H1 (cell line): ENCODE measurements at regions not wholly inside any gene's neighbourhood (a gene's known extent, or its start where the extent isn't known, plus 50 kb on each side); places are given as distances from the start of the nearest gene placed in this dataset.

ENCODE experiments used
- CTCF ChIA-PET: fragments of 300-600 bp; sonication (Branson Sonifier 250); formaldehyde crosslinking; loops from one replicate; lab custom pipeline; 2021; ENCODE audit not compliant: partially characterized antibody; lab: Charles Lee
- POLR2A ChIA-PET: fragments of 300-600 bp; sonication (Branson Sonifier 250); formaldehyde crosslinking; loops from one replicate; lab custom pipeline; 2021; ENCODE audit warnings: inconsistent platforms; ENCODE audit not compliant: partially characterized antibody; lab: Charles Lee
- DNase-seq, 2 experiments: peaks; one replicate each; pipeline versions ENCODE4 v3.0.0 to v3.0.0-alpha.2; 2010 to 2022; ENCODE audit warnings: low spot score in 2 of 2, low read depth in 1 of 2, mixed read lengths in 1 of 2
- FAIRE-seq: peaks from 2 replicates; lab custom pipeline; 2011; peaks lifted over from hg19 to GRCh38; lab: Jason Lieb, UNC
- H2AFZ ChIP-seq: 2 replicates; pipeline ENCODE4 v1.8.1; 2012; ENCODE audit warnings: low read length, inconsistent platforms
- H2AK5ac ChIP-seq: 2 replicates; pipeline ENCODE4 v1.6.1; 2013; ENCODE audit warnings: low read depth, low read length
- H2BK120ac ChIP-seq: replicated peaks from 2 replicates; pipeline ENCODE3; 2013; ENCODE audit warnings: low read depth, low read length, inconsistent platforms
- H2BK12ac ChIP-seq: 2 replicates; pipeline ENCODE4 v1.6.1; 2013; ENCODE audit warnings: low read depth, low read length
- H2BK15ac ChIP-seq: 2 replicates; pipeline ENCODE4 v1.6.1; 2013; ENCODE audit warnings: low read length
- H2BK20ac ChIP-seq: 2 replicates; pipeline ENCODE4 v1.6.1; 2013; ENCODE audit warnings: low read length
- H2BK5ac ChIP-seq: 2 replicates; pipeline ENCODE4 v1.6.1; 2013; ENCODE audit warnings: low read depth, low read length
- H3K14ac ChIP-seq: 2 replicates; pipeline ENCODE4 v1.6.1; 2013; ENCODE audit warnings: inconsistent platforms; ENCODE audit not compliant: insufficient read length
- H3K18ac ChIP-seq: 2 replicates; pipeline ENCODE4 v1.6.1; 2013; ENCODE audit warnings: low read length; ENCODE audit errors: extremely low read depth
- H3K23ac ChIP-seq: 2 replicates; pipeline ENCODE4 v1.6.1; 2013; ENCODE audit warnings: inconsistent platforms; ENCODE audit not compliant: insufficient read length
- H3K23me2 ChIP-seq: 2 replicates; pipeline ENCODE4 v1.6.1; 2013; ENCODE audit warnings: low read depth, low read length
- H3K27ac ChIP-seq: 2 replicates; pipeline ENCODE4 v1.6.1; 2011; ENCODE audit warnings: low read depth, low read length, inconsistent platforms
- H3K27me3 ChIP-seq, 4 experiments: replicated peaks in 1 of 4; 1 replicate in 1 of 4; 2 replicates in 3 of 4; pipeline versions ENCODE4 v1.6.1 to v1.8.1; 2011 to 2013; ENCODE audit warnings: low read length in 3 of 4, mild to moderate bottlenecking in 3 of 4, inconsistent platforms in 2 of 4, mixed read lengths in 2 of 4, moderate library complexity in 1 of 4; ENCODE audit not compliant: control insufficient read depth in 3 of 4, insufficient read depth in 3 of 4; ENCODE audit errors: extremely low read depth in 1 of 4
- H3K36me3 ChIP-seq, 4 experiments: 2 replicates each; pipeline versions ENCODE4 v1.6.1 to v1.8.1; 2011 to 2013; ENCODE audit warnings: mild to moderate bottlenecking in 4 of 4, low read length in 3 of 4, moderate library complexity in 2 of 4, control low read depth in 1 of 4, inconsistent platforms in 1 of 4; ENCODE audit not compliant: insufficient read depth in 4 of 4, control insufficient read depth in 2 of 4
- H3K4ac ChIP-seq: replicated peaks from 2 replicates; pipeline ENCODE3; 2013; ENCODE audit warnings: low read length, low read depth, mixed read lengths, inconsistent platforms; ENCODE audit not compliant: insufficient read length
- H3K4me1 ChIP-seq, 4 experiments: replicated peaks in 1 of 4; 1 replicate in 1 of 4; 2 replicates in 3 of 4; pipeline versions ENCODE4 v1.6.1 to v1.8.1; 2011 to 2013; ENCODE audit warnings: low read length in 3 of 4, inconsistent platforms in 2 of 4, mixed read lengths in 1 of 4; ENCODE audit not compliant: insufficient read depth in 4 of 4, control insufficient read depth in 3 of 4
- H3K4me2 ChIP-seq, 2 experiments: 2 replicates each; pipeline versions ENCODE4 v1.6.1 to v1.8.1; 2011 to 2013; ENCODE audit warnings: low read depth in 2 of 2, low read length in 2 of 2, control low read depth in 1 of 2, inconsistent platforms in 1 of 2, mild to moderate bottlenecking in 1 of 2; ENCODE audit not compliant: insufficient read depth in 1 of 2
- H3K4me3 ChIP-seq, 4 experiments: fragments of 200-600, 300-600 bp in 1 of 4; sonication (generic), shearing (Covaris generic), sonication (Bioruptor Twin) in 1 of 4; 2 replicates each; pipeline versions ENCODE4 v1.5.1 to v1.8.1; 2011 to 2016; ENCODE audit warnings: low read length in 4 of 4, low read depth in 3 of 4, control low read depth in 2 of 4, inconsistent platforms in 2 of 4, mild to moderate bottlenecking in 2 of 4, mixed read lengths in 1 of 4, moderate library complexity in 1 of 4; ENCODE audit not compliant: insufficient read depth in 2 of 4; ENCODE audit errors: extremely low read depth in 1 of 4
- H3K56ac ChIP-seq: replicated peaks from 2 replicates; pipeline ENCODE3; 2013; ENCODE audit warnings: low read depth, mild to moderate bottlenecking, mixed read lengths, low read length, inconsistent platforms; ENCODE audit not compliant: insufficient read length
- H3K79me1 ChIP-seq: 2 replicates; pipeline ENCODE4 v1.6.1; 2013; ENCODE audit warnings: low read depth, low read length, control low read depth
- H3K79me2 ChIP-seq, 2 experiments: 2 replicates each; pipeline versions ENCODE4 v1.6.1 to v1.8.1; 2012 to 2013; ENCODE audit warnings: low read length in 2 of 2, mild to moderate bottlenecking in 2 of 2, inconsistent platforms in 1 of 2; ENCODE audit not compliant: insufficient read depth in 2 of 2, control insufficient read depth in 1 of 2
- H3K9ac ChIP-seq, 4 experiments: replicated peaks in 1 of 4; 1 replicate in 1 of 4; 2 replicates in 3 of 4; pipeline versions ENCODE4 v1.6.1 to v1.8.1; 2011 to 2013; ENCODE audit warnings: low read depth in 3 of 4, low read length in 3 of 4, control low read depth in 2 of 4, mild to moderate bottlenecking in 2 of 4, moderate library complexity in 2 of 4, inconsistent platforms in 1 of 4; ENCODE audit errors: extremely low read depth in 1 of 4
- H3K9me3 ChIP-seq, 2 experiments: 2 replicates each; pipeline versions ENCODE4 v1.6.1 to v1.8.1; 2012 to 2013; ENCODE audit warnings: mild to moderate bottlenecking in 2 of 2, moderate library complexity in 2 of 2, control low read depth in 1 of 2, inconsistent platforms in 1 of 2, low read depth in 1 of 2, low read length in 1 of 2, mixed read lengths in 1 of 2; ENCODE audit not compliant: insufficient read depth in 2 of 2
- H4K20me1 ChIP-seq, 2 experiments: replicated peaks in 1 of 2; 2 replicates each; pipeline versions ENCODE3 to v1.8.1; 2011 to 2013; ENCODE audit warnings: inconsistent platforms in 2 of 2, low read length in 2 of 2, mild to moderate bottlenecking in 1 of 2; ENCODE audit not compliant: insufficient read depth in 2 of 2, control insufficient read depth in 1 of 2
- H4K5ac ChIP-seq: 2 replicates; pipeline ENCODE4 v1.6.1; 2013; ENCODE audit warnings: low read length, low read depth, mixed read lengths, inconsistent platforms; ENCODE audit not compliant: insufficient read length
- H4K8ac ChIP-seq: 2 replicates; pipeline ENCODE4 v1.8.0; 2013; ENCODE audit warnings: mild to moderate bottlenecking, moderate library complexity, low read length, inconsistent platforms; ENCODE audit not compliant: insufficient read depth; ENCODE audit errors: extremely low read depth
- H4K91ac ChIP-seq: replicated peaks from 2 replicates; pipeline ENCODE3; 2013; ENCODE audit warnings: low read length, mixed read lengths, inconsistent platforms; ENCODE audit not compliant: insufficient read length
- ASH2L ChIP-seq: fragments of 200-600, 300-600 bp; sonication (generic); IDR thresholded peaks from one replicate; pipeline ENCODE4 v1.7.1; 2017; ENCODE audit warnings: low read length
- EGR1 ChIP-seq: IDR thresholded peaks from 2 replicates; pipeline ENCODE4 v1.6.1; 2011; ENCODE audit warnings: low read depth, low read length, borderline replicate concordance
- EP300 ChIP-seq, 2 experiments: IDR thresholded peaks; 1 replicate in 1 of 2; 2 replicates in 1 of 2; pipeline ENCODE4 v1.6.1; 2011 to 2012; ENCODE audit warnings: low read depth in 2 of 2, low read length in 2 of 2, mild to moderate bottlenecking in 2 of 2, borderline replicate concordance in 1 of 2, inconsistent platforms in 1 of 2, moderate library complexity in 1 of 2
- HDAC6 ChIP-seq: IDR thresholded peaks from one replicate; pipeline ENCODE4 v1.7.1; 2012; ENCODE audit warnings: low read depth, mild to moderate bottlenecking, inconsistent platforms, low read length, moderate library complexity
- KDM4A ChIP-seq: IDR thresholded peaks from one replicate; pipeline ENCODE4 v1.7.1; 2012; ENCODE audit warnings: low read depth, mild to moderate bottlenecking, moderate library complexity, low read length, inconsistent platforms; ENCODE audit not compliant: severe bottlenecking
- NRF1 ChIP-seq: IDR thresholded peaks from 2 replicates; pipeline ENCODE4 v1.6.1; 2011; ENCODE audit warnings: mild to moderate bottlenecking, low read depth, low read length, improper control_type of control experiment
- POU5F1 ChIP-seq: IDR thresholded peaks from 2 replicates; pipeline ENCODE4 v1.6.1; 2011; ENCODE audit warnings: low read depth, mild to moderate bottlenecking, low read length, moderate library complexity
- RAD21 ChIP-seq, 2 experiments: IDR thresholded peaks in 1 of 2; conservative IDR thresholded peaks in 1 of 2; 2 replicates each; pipeline ENCODE4 v1.6.1; 2011; ENCODE audit warnings: low read depth in 2 of 2, low read length in 2 of 2, improper control_type of control experiment in 1 of 2, inconsistent platforms in 1 of 2, mild to moderate bottlenecking in 1 of 2, moderate library complexity in 1 of 2
- RFX5 ChIP-seq: IDR thresholded peaks from 2 replicates; pipeline ENCODE4 v1.6.1; 2011; ENCODE audit warnings: low read depth, low read length, improper control_type of control experiment, borderline replicate concordance
- SP2 ChIP-seq: IDR thresholded peaks from 2 replicates; pipeline ENCODE4 v1.6.1; 2012; ENCODE audit warnings: mild to moderate bottlenecking, low read length, inconsistent platforms
- YY1 ChIP-seq: IDR thresholded peaks from 2 replicates; pipeline ENCODE4 v1.6.1; 2011; ENCODE audit warnings: low read depth, mild to moderate bottlenecking, low read length

- Histone ChIP-seq H3K4me3 (no peak overlapping the region), H4K5ac (no peak overlapping the region), H3K27me3 (no peaks in the 10 kb centered on the region), H3K27ac (no peak overlapping the region), H4K8ac (no peak overlapping the region), H3K36me3 (no peaks in the 10 kb centered on the region), H3K79me2 (no peaks in the 10 kb centered on the region), H3K23me2 (no peaks in the 10 kb centered on the region), H2AK5ac (no peak overlapping the region), H3K23ac (no peak overlapping the region), H4K91ac (no peak overlapping the region), H3K56ac (no peak overlapping the region), H3K9ac (no peak overlapping the region), H2BK15ac (no peak overlapping the region), H4K20me1 (no peaks in the 10 kb centered on the region), H2BK20ac (no peak overlapping the region), H3K4me1 (no peaks in the 10 kb centered on the region), H3K79me1 (no peaks in the 10 kb centered on the region), H2BK120ac (no peak overlapping the region), H3K14ac (no peak overlapping the region), H3K4ac (no peak overlapping the region), H2BK12ac (no peak overlapping the region), H3K18ac (no peak overlapping the region), H3K4me2 (no peak overlapping the region), H2BK5ac (no peak overlapping the region), H2AFZ (no peak overlapping the region), H3K9me3 (peaks cover 0 to 5% of the 10 kb centered on the region in 2 experiments; a peak in 1 of 4 replicates)
- POLR2A ChIA-PET, result no interaction called here
- CTCF ChIA-PET, result no interaction called here
- DNase-seq, result no peak
- TF ChIP-seq SP2 (no peak), HDAC6 (no peak), ASH2L (no peak), YY1 (no peak), EP300 (IDR thresholded peaks at IDR 0.05; ENCODE audit: borderline replicate concordance in 1 of 2, low read depth in 2 of 2, low read length in 2 of 2) (no peak), RFX5 (no peak), KDM4A (no peak), POU5F1 (no peak), NRF1 (no peak), RAD21 (IDR thresholded peaks at IDR 0.05 in 1 of 2, conservative IDR thresholded peaks at IDR 0.05 in 1 of 2; ENCODE audit: low read depth in 2 of 2, low read length in 2 of 2) (no peak), EGR1 (no peak)
- no peak for FAIRE-seq
Observed at GRCh38 chr3:86673991-86674390, 317.0 kb downstream of the VGLL3 start.
